ENCODE measurements at regions not wholly inside any gene's neighbourhood (a gene's known extent, or its start where the extent isn't known, plus 50 kb on each side); places are given as distances from the start of the nearest gene placed in this dataset.
"Not testable (repeated sequence)": the region's sequence is repeated elsewhere in the genome, so short reads cannot be mapped to it uniquely, and the experiment has no call there.

DNA sequence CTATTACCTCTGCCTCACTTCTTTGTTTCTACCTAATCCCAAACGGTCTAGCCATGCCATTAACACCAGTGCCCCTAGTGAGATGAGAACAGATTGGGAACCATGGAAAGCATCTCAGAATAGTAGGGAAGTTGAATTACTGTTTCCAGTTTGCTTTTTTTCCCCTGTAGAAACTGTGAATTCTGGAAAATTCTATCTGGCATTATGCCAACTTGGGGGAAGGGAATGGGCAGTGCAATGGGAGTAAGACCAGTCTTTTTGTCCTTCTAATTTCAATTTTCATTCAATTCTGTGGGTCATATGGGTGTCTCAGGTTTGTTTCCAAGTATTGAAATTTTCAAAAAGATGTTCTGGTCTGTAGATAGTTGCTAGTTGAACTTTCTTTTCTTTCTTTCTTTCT lies 1666.1 kb downstream of the SLITRK1 start:
- DNase-seq (ENCODE audit: low read depth in 2 of 2): no peak

DNA sequence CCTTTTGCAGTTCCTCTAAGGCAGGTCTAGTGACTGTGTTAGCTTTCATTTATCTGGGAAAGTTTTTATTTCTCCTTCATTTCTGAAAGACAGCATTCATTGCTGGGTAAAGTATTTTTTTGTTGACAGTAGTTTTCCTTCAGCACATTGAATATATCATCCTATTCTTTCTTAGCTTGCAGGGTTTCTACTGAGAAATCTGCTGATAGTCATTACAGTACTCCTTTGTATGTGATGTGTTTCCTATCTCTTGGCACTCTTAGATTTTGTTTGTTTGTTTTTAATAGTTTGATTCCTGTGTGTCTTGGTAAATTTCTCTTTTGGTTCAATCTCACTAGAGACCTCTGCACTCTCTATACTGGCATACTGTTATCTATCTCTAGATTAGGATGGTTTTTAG lies 1667.9 kb downstream of the SLITRK1 start:
- no peak for DNase-seq (ENCODE audit: low read depth in 2 of 2)

DNA sequence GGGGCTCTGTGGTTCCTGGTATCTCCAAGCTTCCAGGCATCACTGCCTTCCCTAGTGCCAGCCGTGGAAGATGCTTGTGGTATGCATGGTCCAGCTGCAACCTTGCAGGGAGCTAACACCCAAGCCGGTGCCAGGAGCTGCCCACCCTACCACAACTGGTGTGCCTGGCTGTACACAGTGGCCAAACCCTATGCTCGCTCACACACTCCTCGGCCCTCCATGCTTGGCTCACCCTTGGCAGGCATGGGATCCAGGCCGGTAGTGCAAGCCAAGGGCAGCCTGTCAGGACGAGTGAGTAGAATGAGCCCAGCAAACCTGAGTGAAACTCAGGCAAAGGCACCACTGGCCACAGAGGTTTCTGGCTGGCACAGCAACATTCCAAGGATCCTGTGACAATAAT lies 1676.0 kb downstream of the SLITRK1 start:
- DNase-seq (ENCODE audit: low read depth in 2 of 2): no peak

DNA sequence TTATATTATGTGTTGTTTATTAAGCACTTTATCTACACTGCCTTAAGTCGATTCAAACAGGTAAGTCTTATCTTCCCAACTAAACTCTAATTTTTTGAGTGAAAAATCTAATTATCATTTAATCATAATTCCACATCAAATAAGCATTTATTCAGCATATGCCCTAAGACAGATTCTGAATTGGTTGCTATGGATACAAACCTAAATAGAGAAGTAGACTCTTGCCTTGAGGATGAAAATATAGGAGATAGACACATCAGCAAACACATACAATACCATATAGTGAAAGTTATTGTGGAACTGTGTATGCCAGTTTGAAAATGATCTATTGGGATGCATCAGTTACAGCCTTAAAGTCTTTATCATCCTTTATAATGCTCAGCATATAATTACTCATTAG lies 1679.9 kb downstream of the SLITRK1 start:
- no peak for DNase-seq (ENCODE audit: low read depth in 2 of 2)

DNA sequence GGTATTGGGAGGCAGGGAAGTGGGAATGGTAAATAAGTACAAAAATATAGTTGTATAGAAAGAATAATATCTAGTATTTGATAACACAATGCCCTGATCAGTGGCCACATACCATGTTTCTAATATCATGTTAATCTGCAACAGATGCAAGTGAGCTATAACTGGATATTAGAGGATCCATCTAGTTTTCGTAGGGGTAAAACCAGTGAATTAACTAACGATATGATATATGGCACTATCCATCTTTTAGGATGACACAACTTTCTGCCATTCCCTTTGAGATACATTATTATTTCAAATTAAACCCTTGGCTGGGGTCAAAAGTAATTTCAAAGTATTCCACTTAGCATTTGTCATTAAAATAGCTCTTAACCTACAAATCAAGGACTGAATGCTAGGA lies 1686.2 kb downstream of the SLITRK1 start:
- DNase-seq (ENCODE audit: low read depth in 2 of 2): no peak

DNA sequence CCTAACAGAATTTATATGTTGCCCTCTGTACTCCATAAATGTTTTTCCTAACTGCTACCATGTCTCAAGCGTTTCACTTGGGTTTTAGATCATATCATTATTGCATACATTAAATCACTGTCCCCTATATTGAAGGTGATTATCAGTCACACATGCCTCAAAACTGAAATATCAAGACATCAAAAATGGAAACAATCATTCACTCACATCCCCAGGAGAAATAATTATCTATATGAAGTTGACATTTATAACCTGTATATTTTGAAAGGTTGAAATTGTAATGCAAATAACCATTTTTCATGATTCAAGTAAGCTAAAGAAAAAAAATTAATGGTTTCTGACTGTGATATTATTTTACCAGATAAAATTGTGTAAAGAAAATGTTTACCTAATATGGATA lies 1695.0 kb downstream of the SLITRK1 start:
- DNase-seq (ENCODE audit: low read depth in 2 of 2): no peak

DNA sequence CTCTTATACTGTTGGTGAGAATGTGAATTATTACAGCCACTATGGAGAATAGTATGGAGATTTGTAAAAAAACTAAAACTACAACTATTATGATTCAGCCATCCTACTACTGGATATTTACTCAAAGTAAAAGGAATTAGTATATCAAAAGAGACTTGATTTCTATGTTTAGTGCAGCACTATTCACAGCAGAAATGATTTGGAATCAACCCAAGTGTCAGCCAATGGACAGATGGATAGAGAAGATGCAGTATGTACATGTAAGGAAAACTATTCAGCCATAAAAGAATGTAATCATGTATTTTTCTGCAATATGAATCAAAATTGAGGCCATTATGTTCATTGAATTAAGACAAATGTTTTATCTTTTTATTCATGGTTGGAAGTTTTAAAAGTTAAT lies 1705.5 kb downstream of the SLITRK1 start:
- DNase-seq (ENCODE audit: low read depth in 2 of 2): no peak

DNA sequence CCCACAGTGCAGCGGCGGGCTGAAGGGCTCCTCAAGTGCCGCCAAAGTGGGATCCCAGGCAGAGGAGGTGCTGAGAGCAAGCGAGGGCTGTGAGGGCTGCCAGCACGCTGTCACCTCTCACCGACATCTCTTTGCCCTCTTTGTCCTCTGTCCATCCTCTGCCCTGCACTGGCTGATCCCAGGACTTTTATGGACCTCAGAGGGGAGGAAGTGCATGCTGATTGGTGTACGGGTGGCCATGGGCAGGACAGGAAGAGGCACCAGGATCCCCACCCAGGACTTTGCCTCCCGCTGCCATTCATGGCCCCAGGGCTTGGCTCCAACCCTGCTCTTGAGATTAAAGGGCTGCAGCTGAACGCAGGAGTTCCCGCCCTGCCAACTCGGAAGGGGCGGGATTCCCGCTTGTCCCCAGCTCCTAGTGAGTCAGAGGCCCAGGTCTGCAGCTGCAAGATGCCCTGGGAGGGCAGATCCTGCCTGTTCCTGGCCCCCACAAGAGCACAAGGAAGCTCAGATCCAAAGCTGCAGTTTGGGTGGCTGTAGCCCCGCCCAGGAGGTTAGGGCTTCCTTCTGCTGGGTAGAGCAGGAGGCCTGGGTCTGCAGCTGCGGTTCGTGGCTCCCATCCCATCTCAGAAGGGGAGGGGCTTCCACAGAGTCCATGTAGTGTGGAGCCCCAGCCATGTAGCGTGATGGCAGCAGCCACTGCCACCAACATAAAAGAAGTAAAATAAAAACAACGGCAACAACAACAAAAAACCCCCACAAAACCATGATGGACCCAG lies 1716.7 kb downstream of the SLITRK1 start:
- DNase-seq (ENCODE audit: low read depth in 2 of 2): no peak

DNA sequence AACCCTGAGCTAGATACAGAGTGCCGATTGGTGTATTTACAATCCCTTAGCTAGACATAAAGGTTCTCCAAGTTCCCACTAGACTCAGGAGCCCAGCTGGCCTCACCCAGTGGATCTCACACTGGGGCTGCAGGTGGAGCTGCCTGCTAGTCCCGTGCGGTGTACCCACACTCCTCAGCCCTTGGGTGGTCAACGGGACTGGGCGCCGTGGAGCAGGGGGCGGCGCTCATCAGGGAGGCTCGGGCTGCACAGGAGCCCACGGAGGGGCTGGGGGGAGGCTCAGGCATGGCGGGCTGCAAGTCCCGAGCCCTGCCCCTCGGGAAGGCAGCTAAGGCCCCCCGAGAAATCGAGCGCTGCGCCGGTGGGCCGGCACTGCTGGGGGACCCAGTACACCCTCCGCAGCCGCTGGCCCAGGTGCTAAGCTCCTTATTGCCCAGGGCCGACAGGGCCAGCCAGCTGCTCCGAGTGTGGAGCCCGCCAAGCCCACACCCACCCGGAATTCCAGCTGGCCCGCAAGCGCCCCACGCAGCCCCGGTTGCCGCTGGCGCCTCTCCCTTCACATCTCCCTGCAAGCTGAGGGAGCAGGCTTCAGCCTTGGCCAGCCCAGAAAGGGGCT lies 1717.4 kb downstream of the SLITRK1 start:
- DNase-seq (ENCODE audit: low read depth in 2 of 2): not testable (repeated sequence)

DNA sequence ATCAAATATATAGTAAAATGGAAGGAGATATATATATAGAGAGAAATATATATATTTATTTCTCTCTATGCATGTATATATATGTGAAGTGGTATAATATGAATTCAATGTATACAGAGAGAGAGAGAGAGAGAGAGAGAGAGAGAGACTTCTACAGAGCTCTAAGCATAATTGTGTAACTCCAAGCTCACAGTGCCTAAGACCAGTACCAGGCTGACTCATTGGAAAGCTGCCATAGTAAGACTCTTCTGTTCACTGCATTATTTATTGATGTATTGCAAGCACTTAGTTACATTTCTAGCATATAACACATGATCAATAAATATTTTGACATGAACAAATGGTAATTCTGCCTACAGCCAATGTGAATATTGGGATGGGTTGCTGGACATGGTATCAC lies 1734.7 kb downstream of the SLITRK1 start:
- no peak for DNase-seq (ENCODE audit: low read depth in 2 of 2)

DNA sequence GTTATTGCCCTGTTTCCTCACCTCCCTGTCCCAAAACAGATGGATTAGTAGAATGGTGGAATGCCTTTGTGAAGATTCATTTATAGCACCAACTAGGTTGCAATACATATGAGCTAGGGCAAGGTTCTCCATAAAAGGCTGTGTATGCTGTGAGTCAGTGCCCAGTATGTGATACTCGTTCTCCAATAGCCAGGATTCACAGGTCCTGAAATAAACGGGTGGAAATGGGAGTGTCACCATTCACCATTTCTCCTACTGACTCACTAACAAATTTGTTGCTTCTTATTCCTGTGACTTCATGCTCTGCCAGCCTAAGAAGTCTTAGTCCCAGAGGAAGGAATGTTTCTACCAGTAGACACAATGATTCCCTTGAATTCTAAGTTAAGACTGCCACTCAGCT lies 1745.4 kb downstream of the SLITRK1 start:
- DNase-seq (ENCODE audit: low read depth in 2 of 2): no peak

DNA sequence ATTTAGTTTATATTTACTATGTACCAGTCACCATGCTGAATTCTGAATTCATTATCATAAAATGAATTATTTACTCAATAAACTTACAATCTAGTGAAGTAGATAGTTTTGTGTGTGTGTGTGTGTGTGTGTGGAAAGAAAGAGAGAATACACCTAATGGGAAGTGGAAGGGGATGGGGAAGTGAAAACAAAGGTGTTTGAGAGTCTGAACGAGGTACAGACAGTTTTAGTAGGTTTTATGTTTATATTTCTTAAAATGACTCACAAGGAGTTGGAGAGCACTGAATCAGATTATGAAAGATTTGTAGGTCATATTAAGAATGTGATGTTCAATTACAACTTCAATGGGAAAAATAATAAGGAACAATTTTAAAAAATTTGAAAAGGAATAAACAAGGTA lies 1753.0 kb downstream of the SLITRK1 start:
- DNase-seq (ENCODE audit: low read depth in 2 of 2): no peak

DNA sequence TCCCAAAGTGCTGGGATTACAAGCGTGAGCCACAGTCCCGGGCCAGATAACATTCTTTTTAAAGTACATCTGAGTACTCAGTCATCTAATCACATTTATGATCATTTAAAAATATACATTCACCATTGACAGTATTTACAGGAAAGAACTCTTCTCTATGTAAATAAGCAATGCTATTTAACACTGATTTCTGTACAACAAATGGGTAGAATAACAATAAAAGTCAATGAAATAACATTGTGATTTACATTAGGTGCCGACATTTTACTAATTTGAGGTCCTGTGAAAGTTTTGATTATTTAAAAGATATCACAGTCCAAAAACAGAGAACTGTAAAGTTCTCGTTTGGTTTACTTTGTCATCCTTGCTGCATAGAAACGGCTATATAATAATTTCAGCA lies 1763.7 kb downstream of the SLITRK1 start:
- DNase-seq (ENCODE audit: low read depth in 2 of 2): no peak

DNA sequence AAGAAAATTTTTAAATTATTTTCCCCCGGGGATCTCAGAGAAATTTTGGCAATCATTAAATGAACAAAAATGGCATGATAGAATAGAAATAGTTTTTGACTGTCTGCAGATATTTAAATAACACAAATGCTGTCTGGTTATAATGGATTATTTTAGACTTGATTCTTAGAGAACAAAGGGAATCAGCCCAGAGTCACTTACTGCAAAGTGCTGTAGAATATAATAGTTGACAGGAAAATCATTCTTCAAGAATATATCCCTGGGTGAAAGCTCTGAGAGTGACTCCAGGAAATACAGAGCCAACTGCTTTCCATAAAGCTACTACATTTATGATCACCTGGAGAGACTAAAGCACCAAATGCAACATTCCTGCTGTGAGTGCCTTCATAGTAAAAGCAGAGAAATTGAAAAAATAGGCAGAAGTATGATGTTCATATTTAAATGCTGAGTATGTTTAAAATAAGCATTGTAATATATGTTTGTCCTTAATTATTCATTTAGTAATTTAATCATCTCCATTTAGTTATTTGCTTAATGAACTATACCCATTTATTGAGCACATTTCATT lies 1765.8 kb downstream of the SLITRK1 start:
- no peak for DNase-seq (ENCODE audit: low read depth in 2 of 2)

DNA sequence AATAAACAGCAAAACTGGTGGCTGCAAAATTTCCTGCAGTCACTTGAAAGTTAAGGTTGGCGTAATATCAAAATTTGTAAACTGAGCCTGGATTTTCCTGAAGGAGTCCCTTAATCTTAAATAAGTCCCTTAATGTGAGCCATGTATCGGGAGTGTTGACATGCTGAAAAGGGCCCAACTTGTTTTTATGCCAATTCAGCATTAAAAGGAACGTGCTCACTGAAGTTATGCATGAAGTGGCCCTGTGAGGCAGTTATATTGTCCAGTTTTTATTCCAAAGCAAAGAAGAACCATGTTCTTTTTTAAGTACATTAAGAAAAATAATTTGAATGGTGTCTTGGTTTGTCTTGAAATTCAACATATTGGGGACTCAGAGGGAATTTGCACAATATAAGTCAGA lies 1766.9 kb downstream of the SLITRK1 start:
- no peak for DNase-seq (ENCODE audit: low read depth in 2 of 2)

DNA sequence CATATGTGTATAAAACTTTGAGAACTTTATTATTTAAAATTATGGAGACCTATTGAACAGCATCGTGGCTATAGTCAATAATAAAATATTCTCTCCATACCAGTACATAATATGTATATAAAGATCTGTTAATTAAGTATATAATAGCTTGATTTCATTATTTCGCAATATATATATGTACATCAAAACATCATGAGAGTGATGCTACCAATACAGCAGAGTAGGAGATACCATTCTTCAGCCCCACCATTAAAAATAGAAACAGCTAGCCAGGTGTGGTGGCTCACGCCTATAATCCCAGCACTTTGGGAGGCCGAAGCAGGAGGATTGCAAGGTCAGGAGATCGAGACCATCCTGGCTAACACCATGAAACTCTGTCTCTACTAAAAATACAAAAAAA lies 1755.3 kb upstream of the SPRY2 start:
- DNase-seq (ENCODE audit: low read depth in 2 of 2): no peak

DNA sequence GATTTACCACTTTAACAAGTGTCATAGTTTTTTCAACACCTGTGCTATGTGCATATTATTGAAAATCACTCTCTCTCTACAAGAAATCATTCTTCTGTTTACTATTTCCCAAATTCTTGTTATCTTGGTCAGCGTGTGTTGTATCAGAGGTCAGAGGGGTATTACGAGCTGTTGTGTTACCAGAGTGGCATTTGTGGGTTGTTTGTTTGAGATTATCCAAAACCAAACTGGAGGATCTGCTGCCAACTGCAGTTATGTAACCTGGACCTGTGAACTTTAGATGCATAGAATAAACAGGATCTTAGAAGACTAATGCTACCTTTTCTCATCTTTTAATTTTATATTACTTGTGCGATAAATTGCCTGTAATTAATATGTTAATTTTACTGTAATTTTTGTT lies 1751.4 kb upstream of the SPRY2 start:
- no peak for DNase-seq (ENCODE audit: low read depth in 2 of 2)

DNA sequence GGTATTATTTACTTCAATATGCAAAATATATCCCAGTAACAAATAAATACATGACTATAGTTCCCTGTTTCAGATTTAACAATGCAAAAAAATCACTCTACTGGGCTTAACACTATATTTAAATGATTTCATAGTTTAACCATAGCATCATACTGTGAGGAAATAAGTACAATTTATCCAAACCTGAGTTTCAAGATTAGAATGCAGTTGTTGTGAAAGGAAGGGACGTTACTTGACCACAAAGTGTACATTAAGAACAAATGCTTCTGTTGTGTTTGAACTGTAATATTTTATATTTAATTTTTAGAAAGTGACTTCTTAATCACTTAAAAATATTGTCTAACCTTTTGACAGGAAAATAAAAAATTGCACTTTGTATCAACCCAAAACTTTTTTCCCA lies 1747.9 kb upstream of the SPRY2 start:
- DNase-seq (ENCODE audit: low read depth in 2 of 2): no peak

DNA sequence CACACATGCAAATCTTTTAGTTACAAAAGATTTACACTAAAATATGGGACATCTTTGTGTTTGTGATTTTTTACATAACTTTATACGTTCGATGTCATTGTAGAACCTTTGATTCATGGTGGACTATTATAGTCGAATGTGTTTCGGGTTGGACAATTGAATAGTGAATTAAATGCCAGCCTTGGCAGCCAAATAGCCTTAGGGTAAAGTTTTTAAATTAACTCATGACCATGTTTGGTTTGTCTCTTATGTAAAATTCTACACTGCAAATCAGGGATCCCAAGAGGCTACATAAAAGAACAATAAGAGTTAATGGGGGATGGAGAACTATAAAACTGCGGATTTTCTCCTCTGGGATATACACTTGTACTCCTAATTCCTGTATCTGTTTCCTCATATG lies 1735.6 kb upstream of the SPRY2 start:
- DNase-seq (ENCODE audit: low read depth in 2 of 2): no peak

DNA sequence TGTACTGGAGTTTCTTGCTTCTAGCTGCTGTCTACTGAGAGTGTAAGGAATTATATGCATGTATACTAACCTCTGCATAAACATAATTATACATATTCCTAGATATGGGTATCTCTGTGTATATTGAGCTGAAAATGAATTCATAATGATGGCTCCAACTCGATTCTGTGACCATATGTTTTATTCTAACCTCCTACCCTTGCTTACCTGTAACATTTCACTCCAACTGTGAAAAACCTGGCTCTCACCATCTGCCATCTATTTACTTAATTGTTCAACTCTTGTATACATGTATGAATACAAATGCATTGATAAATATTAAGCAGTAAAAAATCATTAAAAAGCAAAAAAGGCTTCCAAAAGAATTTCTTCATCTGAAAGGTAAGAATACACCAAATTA lies 1729.5 kb upstream of the SPRY2 start:
- DNase-seq (ENCODE audit: low read depth in 2 of 2): no peak

DNA sequence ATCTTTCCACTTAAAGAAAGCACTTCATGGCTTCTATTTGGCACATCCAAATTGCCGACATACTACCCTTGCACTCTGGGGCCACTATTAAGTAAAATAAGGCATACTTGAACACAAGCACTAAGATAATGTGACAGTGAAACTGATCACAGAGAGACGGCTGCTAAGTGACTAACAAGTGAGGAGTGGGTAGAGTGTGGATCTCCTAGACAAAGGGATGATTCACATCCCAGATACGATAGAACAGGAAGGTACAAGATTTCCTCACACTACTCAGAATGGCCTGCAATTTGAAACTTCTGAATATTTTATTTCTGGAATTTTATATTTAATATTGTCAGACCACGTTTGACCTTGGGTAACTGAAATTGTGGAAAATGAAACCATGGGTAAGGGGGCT lies 1721.8 kb upstream of the SPRY2 start:
- no peak for DNase-seq (ENCODE audit: low read depth in 2 of 2)

DNA sequence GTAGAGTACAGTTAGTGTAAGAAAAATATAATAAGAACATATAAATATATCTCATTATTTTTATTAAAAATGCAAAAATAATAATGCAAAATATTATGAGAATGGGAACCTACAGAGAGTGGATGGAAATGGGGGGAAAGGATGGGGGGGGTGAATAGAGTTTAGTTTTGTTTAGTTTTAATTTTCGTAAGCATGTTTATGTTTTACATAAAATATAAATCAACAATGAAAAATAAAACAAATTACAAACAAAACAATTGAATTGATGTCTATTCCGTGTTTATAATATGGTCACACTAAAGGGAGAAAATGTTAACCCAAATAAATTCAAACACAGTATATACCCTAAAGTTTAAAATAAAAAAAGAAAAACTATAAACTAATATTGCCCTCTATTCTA lies 1717.4 kb upstream of the SPRY2 start:
- no peak for DNase-seq (ENCODE audit: low read depth in 2 of 2)

DNA sequence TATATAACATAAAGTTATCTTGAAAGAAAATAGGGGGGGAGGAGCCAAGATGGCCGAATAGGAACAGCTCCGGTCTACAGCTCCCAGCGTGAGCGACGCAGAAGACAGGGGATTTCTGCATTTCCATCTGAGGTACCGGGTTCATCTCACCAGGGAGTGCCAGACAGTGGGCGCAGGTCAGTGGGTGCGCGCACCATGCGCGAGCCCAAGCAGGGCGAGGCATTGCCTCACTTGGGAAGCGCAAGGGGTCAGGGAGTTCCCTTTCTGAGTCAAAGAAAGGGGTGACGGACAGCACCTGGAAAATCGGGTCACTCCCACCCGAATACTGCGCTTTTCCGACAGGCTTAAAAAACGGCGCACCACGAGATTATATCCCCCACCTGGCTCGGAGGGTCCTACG lies 1704.4 kb upstream of the SPRY2 start:
- DNase-seq (ENCODE audit: low read depth in 2 of 2): not testable (repeated sequence)

DNA sequence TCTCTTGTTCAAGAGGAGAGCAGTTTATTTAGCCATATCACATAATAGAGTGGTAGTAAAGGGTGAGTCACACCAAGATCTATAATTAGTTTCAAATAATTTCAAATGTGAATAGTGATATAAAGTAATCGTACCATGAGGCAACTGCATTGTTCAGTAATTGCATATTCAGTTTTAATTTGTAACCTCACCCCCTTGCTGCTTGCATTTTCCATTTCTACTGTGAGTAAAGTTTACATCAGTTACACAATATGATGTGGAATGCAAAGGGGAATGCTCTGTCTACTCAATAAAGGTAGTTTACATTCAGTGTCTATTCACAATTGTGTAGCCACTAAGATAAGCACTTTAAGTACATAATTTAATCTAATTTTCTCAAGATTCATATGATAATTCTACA lies 1695.7 kb upstream of the SPRY2 start:
- no peak for DNase-seq (ENCODE audit: low read depth in 2 of 2)
